Rectal smooth muscle tissue (tissue), 1 donor: ENCODE measurements at regions not wholly inside any gene's neighbourhood (a gene's known extent, or its start where the extent isn't known, plus 50 kb on each side); places are given as distances from the start of the nearest gene placed in this dataset.
"Not testable (repeated sequence)": the region's sequence is repeated elsewhere in the genome, so short reads cannot be mapped to it uniquely, and the experiment has no call there.

Source experiments
- H3K27ac ChIP-seq: one replicate; pipeline ENCODE4 v1.7.0; 2013; ENCODE audit warnings: low read depth, low read length, inconsistent platforms
- H3K27me3 ChIP-seq: one replicate; pipeline ENCODE4 v1.7.0; 2013; ENCODE audit warnings: low read length; ENCODE audit not compliant: control insufficient read depth, insufficient read depth
- H3K36me3 ChIP-seq: one replicate; pipeline ENCODE4 v1.7.0; 2013; ENCODE audit warnings: low read length; ENCODE audit not compliant: control insufficient read depth, insufficient read depth
- H3K4me1 ChIP-seq: one replicate; pipeline ENCODE4 v1.7.0; 2013; ENCODE audit warnings: low read length; ENCODE audit not compliant: control insufficient read depth, insufficient read depth
- H3K4me3 ChIP-seq: one replicate; pipeline ENCODE4 v1.7.0; 2013; ENCODE audit warnings: low read length
- H3K9ac ChIP-seq: one replicate; pipeline ENCODE4 v1.7.0; 2013; ENCODE audit warnings: low read length

DNA sequence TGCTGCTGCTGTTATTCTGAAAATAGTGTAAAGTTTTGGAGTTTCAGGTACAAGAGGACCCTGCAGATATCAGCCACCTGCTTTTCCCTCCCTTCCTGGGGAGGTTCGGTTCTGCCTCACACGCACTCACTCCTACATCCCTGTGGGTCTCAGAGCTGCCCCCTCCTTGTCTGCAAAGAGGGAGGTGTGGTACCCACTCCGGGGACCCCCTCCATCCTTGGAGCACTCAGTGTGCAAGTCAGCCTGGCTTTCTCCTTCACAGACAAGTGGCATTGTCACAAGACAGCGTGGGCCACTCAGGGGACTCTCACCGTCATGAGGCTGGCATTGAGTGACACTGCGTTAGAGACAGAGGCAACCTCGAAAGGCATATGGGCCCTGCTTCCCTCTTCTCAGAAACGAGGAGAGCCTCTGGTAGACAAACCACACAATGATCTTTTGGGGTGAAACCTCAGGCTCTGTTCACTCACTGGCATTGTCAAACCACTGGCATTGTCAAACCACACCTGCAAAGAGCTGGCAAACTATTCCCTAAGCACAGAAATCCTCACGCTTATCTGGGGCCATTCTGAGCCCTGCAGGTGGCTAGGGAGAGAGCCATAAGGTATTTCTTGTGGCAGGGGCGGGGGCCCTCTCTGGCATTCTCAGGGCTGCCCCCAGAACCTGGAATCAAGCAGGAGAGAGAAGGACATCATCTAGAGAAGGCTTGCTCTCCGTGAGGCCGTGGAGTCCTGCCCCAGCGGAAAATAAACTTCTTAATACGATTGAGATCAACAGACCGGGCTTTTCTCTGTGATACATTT, 285.0 kb downstream of the SHOX start:
- Histone ChIP-seq H3K27me3 (no peaks in the 10 kb centered on the region), H3K4me1 (no peaks in the 10 kb centered on the region), H3K36me3 (no peaks in the 10 kb centered on the region), H3K9ac (no peak overlapping the region), H3K27ac (no peak overlapping the region), H3K4me3 (no peak overlapping the region)

DNA sequence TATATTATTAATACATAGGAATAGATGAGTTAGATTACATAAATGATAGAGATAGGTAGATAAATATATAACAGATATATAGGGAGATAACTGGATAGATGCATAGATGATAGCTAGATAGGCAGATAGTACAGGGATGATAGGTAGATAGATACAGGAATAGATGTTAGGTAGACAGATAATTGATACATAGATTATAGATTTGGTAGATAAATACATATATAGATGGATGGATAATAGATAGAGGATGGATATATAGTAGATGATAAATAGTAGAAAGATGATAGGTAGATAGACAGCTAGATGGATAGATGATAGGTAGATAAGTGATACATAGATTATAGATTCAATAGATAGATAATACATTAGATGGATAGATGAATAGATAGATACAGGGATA, 283.6 kb downstream of the SHOX start:
- no peaks in the 10 kb centered on the region for H3K36me3 ChIP-seq
- no peak overlapping the region for H3K9ac ChIP-seq
- H3K4me3 ChIP-seq = no peak overlapping the region
- H3K4me1 ChIP-seq = no peaks in the 10 kb centered on the region
- no peak overlapping the region for H3K27ac ChIP-seq
- H3K27me3 ChIP-seq = no peaks in the 10 kb centered on the region

DNA sequence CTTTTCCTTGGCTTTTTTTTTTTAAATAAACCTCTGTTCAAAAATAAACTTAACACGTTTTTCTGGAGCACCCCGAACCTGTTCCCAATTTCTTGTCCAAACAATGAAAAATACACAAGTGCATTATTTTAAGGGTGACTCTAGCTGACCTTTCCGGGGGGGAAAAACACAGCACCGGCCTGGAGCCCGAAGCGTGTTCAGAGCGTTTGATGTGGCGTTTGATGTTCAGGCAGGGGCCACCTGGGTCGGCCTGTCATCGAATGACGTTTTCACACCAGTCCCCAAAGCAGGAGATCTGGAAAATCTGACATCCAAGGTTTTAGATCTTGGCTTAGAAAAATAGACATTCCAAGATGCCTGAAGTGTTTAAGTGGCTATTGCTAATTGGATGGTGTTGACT, 282.1 kb downstream of the SHOX start:
- Histone ChIP-seq H3K4me1 (no peaks in the 10 kb centered on the region), H3K4me3 (no peak overlapping the region), H3K36me3 (no peaks in the 10 kb centered on the region), H3K27me3 (no peaks in the 10 kb centered on the region), H3K27ac (no peak overlapping the region), H3K9ac (no peak overlapping the region)

DNA sequence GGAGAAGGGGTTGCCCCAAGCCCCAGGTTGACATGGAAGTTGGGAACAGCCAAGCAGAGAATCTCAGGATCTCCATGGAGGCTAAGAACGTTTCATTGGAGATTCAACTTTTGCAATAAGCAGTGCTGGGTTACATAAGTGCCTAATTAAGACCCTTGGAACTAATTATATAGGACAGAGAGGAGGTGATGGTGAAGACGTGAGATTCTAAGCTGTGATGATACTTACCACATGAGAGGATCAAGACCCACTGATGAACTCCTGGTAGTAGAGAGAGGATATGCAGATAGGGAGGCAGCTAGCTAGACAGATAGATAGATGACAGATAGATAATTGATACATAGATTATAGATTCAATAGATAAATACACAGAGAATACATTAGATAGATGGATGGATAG, 278.5 kb downstream of the SHOX start:
- H3K27me3 ChIP-seq, H3K36me3 ChIP-seq: not testable (repeated sequence)

DNA sequence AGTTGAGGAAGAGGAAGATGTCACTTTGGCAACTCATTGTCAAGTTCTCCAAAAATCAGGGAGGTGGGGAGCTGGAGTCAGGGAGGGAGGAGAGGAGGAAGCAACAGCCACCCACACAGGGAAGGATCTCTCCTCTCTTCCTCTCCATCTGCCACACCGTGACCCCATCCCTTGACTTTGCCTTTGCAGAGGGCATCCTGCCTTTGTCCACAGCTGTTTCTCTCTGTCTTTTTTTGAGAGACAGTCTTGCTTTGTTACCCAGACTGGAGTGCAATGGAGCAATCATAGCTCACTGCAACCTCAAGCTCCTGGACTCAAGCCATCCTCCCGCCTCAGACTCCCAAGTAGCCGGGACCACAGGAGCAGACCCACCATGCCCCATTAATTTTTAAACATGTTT, 276.0 kb downstream of the SHOX start:
- Histone ChIP-seq H3K4me3 (no peak overlapping the region), H3K4me1 (no peaks in the 10 kb centered on the region), H3K27me3 (no peaks in the 10 kb centered on the region), H3K36me3 (no peaks in the 10 kb centered on the region), H3K9ac (no peak overlapping the region), H3K27ac (no peak overlapping the region)

More for the DNA sequence above, 278.5 kb downstream of the SHOX start:
- not testable (repeated sequence) for H3K27ac ChIP-seq, H3K4me3 ChIP-seq, H3K4me1 ChIP-seq, H3K9ac ChIP-seq

DNA sequence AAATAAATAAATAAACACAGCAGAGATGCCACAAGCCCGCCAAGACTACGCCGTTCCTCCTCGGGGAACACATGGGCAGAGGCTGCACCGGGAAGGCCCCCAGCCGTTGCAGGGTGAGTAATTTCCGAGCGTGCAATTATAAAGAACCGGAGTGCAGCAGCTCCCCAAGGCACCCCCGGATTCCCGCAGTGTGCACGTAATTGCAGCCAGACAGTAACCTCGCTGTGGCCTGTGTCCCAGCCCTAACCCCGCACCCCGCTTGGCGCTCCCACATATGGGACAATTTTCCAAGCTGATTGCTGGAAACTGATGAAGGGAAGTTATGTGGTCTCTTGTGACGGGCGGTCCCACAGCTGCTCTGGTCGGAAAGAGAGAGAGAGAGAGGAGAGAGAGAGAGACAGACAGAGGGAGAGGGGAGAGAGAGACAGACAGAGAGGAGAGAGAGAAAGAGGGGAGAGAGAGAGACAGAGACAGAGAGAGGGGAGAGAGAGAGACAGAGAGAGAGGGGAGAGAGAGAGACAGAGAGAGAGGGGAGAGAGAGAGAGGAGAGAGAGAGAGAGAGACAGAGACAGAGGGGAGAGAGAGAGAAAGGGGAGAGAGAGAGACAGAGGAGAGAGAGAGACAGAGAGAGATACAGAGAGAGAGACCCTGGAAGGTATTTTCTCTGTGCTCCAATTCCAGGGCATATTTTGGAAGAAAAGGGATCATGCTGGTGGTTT, 275.4 kb downstream of the SHOX start:
- H3K27me3 ChIP-seq = no peaks in the 10 kb centered on the region

DNA sequence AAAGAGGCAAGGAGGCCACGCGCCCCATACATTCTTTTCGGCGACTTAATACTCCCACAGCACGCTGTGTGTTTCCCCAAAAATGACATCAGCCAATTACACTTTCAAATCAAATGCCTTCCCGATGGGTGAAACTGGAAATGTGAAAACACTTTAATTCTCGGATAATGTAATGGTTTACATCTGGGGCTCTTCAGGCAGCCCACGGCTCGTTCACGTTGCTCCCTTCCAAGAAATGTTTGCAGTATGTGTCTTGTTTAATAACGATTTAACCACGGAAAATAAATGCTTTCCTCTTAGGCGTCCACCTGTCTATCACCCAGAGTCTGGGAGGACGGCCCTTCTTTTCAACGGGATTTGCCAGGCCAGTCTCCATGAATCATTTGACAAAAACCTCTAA, 272.5 kb downstream of the SHOX start:
- no peaks in the 10 kb centered on the region for H3K27me3 ChIP-seq
- H3K9ac ChIP-seq = no peak overlapping the region

More for the DNA sequence above, 275.4 kb downstream of the SHOX start:
- H3K36me3 ChIP-seq = no peaks in the 10 kb centered on the region
- no peaks in the 10 kb centered on the region for H3K4me1 ChIP-seq
- no peak overlapping the region for H3K9ac ChIP-seq
- no peak overlapping the region for H3K27ac ChIP-seq
- H3K4me3 ChIP-seq = no peak overlapping the region

DNA sequence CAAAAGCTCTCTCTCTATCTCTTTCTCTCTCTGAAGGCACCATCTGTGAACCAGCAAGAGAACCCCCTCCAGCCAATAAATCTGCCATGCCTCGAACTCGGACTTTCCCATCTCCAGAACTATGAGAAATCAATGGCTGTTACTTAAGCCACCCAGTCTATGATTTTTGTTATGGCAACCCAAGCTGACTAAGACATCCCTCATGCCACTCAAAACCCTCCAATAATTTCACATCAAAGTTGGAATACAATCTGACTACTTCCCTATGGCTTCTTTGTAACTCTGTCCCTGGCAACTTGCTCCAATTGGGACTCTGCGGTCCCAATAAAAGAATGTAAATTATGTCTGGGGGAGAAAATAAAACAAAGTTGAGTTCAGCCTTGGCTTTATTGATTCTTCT, 265.7 kb downstream of the SHOX start:
- H3K27ac ChIP-seq = no peak overlapping the region
- no peaks in the 10 kb centered on the region for H3K4me1 ChIP-seq
- H3K36me3 ChIP-seq = no peaks in the 10 kb centered on the region
- no peaks in the 10 kb centered on the region for H3K27me3 ChIP-seq
- no peak overlapping the region for H3K4me3 ChIP-seq
- no peak overlapping the region for H3K9ac ChIP-seq

More for the DNA sequence above, 272.5 kb downstream of the SHOX start:
- no peak overlapping the region for H3K4me3 ChIP-seq
- H3K4me1 ChIP-seq = no peaks in the 10 kb centered on the region
- no peak overlapping the region for H3K27ac ChIP-seq
- H3K36me3 ChIP-seq = no peaks in the 10 kb centered on the region

DNA sequence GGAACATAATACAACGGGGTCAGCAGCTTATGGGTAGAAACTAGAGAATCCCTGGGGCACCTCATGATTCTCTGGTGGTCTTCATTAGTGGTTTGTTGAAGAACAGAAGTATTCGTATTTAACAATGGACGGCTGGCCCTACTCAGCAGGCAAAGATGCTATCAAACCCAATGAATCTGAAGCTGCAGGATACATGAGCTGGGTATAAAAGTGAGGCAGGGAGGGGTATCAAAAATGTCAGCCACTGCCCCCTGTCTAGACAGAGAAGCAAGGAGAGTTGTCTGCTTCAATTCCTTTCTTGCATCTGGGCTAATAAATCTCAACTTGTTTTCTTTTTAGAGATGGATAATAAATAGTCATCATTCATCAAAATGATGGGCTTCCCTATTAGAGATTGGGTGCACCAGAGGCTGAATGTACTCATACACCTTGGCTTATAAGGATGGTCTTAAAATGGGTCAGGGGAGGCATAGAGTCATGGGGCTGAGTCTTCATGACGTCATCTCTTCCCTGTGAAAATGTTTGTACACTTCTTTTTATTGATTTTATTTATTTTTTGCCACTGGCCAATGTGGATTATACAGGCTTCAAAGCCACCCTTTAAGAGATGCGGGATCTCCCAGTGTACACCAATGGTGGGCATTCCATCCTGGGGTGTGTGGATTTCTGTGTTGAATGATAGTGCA, 259.5 kb downstream of the SHOX start:
- Histone ChIP-seq H3K27ac (no peak overlapping the region), H3K4me3 (no peak overlapping the region), H3K36me3 (no peaks in the 10 kb centered on the region), H3K27me3 (no peaks in the 10 kb centered on the region), H3K4me1 (no peaks in the 10 kb centered on the region), H3K9ac (no peak overlapping the region)

DNA sequence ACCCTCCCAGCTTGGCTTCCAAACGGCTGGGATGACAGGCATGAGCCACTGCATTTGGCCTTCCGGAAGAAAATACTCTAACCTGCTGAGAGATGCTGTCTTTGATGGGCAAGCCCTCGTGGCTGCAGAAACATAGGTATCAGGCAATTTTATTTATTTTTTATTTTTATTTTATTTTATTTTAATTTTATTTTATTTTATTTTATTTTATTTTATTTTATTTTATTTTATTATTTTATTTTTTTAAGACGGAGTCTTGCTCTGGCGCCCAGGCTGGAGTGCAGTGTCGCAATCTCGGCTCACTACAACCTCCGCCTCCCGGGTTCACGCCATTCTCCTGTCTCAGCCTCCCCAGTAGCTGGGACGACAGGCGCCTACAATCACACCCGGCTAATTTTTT, 257.1 kb downstream of the SHOX start:
- H3K36me3 ChIP-seq, H3K9ac ChIP-seq, H3K27me3 ChIP-seq, H3K4me3 ChIP-seq, H3K27ac ChIP-seq, H3K4me1 ChIP-seq: not testable (repeated sequence)

DNA sequence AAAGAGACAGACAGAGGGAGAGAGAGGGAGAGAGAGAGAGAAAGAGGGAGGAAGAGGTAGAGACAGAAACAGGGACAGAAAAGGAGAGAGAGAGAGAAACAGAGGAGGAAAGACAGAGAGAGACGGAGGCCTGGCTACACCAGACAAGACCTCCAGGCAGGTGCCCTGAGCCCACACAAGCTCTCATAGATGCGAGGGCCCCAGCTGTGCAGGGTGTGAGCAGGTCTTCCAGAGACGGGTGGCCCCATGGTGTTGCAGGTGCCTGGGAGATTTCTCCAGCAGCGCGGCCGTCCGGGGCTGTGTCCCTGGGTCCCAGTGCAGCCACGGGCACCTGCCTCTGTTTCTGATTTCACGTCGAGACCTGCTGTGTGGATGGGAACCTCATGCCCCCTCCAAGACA, 253.0 kb downstream of the SHOX start:
- Histone ChIP-seq H3K36me3 (no peaks in the 10 kb centered on the region), H3K27me3 (no peaks in the 10 kb centered on the region), H3K27ac (no peak overlapping the region), H3K4me1 (no peaks in the 10 kb centered on the region), H3K9ac (no peak overlapping the region), H3K4me3 (no peak overlapping the region)

DNA sequence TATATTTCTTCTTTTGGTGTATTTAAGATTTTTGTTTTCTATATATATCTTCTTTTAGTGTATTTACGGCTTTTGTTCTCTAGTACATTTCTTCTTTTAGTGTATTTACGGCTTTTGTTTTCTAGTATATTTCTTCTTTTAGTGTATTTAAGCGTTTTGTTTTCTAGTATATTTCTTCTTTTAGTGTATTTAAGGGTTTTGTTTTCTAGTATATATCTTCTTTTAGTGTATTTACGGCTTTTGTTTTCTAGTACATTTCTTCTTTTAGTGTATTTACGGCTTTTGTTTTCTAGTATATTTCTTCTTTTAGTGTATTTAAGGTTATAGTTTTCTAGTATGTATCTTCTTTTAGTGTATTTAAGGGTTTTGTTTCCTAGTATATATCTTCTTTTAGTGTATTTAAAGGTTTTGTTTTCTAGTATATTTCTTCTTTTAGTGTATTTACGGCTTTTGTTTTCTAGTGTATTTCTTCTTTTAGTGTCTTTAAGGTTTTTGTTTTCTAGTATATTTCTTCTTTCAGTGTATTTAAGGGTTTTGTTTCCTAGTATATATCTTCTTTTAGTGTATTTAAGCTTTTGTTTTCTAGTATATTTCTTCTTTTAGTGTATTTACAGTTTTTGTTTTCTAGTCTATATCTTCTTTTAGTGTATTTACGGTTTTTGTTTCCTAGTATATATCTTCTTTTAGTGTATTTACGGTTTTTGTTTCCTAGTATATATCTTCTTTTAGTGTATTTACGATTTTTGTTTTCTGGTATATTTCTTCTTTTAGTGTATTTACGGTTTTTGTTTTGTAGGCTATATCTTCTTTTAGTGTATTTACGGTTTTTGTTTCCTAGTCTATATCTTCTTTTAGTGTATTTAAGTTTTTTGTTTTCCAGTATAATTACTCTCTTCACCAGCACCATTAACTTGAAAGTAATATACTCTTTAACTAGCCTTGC, 249.4 kb downstream of the SHOX start:
- not testable (repeated sequence) for H3K36me3 ChIP-seq, H3K4me1 ChIP-seq, H3K27ac ChIP-seq, H3K9ac ChIP-seq, H3K27me3 ChIP-seq, H3K4me3 ChIP-seq
